Panc1 (cell line): ENCODE measurements at regions not wholly inside any gene's neighbourhood (a gene's known extent, or its start where the extent isn't known, plus 50 kb on each side); places are given as distances from the start of the nearest gene placed in this dataset.

ENCODE experiments used
- ATAC-seq: fragments of 200-7000 bp; cut with Tn5 transposase; 2 replicates; pipeline ENCODE4 v1.9.1; 2020; ENCODE audit warnings: mild to moderate bottlenecking, moderate library complexity
- BruUV-seq: library from RNA; stranded (reverse); fragments of 400-500 nt; replicated peaks from 2 replicates; lab custom pipeline; 2021; lab: Mats Ljungman, UMichigan
- CTCF ChIA-PET: fragments of 300-600 bp; sonication (Branson Sonifier 250); formaldehyde crosslinking; loops from one replicate; lab custom pipeline; 2022; ENCODE audit warnings: antibody characterized with exemption; lab: Charles Lee
- POLR2A ChIA-PET: fragments of 300-600 bp; sonication (Branson Sonifier 250); formaldehyde crosslinking; loops from one replicate; lab custom pipeline; 2022; ENCODE audit warnings: antibody characterized with exemption; lab: Charles Lee
- DNase-seq: peaks from one replicate; pipeline ENCODE4 v3.0.0-alpha.2; 2010; ENCODE audit warnings: low read depth, low spot score
- H3K27ac ChIP-seq: 2 replicates; pipeline ENCODE4 v1.5.1; 2011; ENCODE audit warnings: mild to moderate bottlenecking, low read length, inconsistent platforms
- H3K27me3 ChIP-seq: fragments of 200-500 bp; sonication (Bioruptor generic); 2 replicates; pipeline ENCODE4 v1.6.0; 2014; ENCODE audit warnings: low read length, inconsistent platforms; ENCODE audit not compliant: control insufficient read depth, insufficient read depth
- H3K36me3 ChIP-seq: fragments of 200-500 bp; sonication (Bioruptor generic); 2 replicates; pipeline ENCODE4 v1.5.1; 2014; ENCODE audit warnings: inconsistent platforms, mild to moderate bottlenecking, low read length, moderate library complexity; ENCODE audit not compliant: control insufficient read depth, insufficient read depth
- H3K4me1 ChIP-seq: 2 replicates; pipeline ENCODE4 v1.5.1; 2011; ENCODE audit warnings: inconsistent platforms, mild to moderate bottlenecking, low read length, moderate library complexity; ENCODE audit not compliant: control insufficient read depth, insufficient read depth
- H3K4me3 ChIP-seq, 2 experiments: 2 replicates each; pipeline ENCODE4 v1.5.1; 2011 to 2012; ENCODE audit warnings: low read depth in 2 of 2, low read length in 2 of 2, mild to moderate bottlenecking in 2 of 2, inconsistent platforms in 1 of 2, moderate library complexity in 1 of 2
- H3K9me3 ChIP-seq: fragments of 200-500 bp; sonication (Bioruptor generic); 2 replicates; pipeline ENCODE4 v1.5.1; 2014; ENCODE audit warnings: low read depth, mild to moderate bottlenecking, inconsistent platforms, low read length, moderate library complexity; ENCODE audit not compliant: control insufficient read depth, insufficient read depth
- POLR2AphosphoS5 ChIP-seq: IDR thresholded peaks from 2 replicates; pipeline ENCODE4 v1.6.1; 2012; ENCODE audit warnings: mild to moderate bottlenecking, low read depth, low read length, moderate library complexity
- REST ChIP-seq, 2 experiments: IDR thresholded peaks; 2 replicates each; pipeline ENCODE4 v1.6.1; 2011 to 2012; ENCODE audit warnings: low read depth in 2 of 2, control low read depth in 1 of 2, low read length in 1 of 2, mild to moderate bottlenecking in 1 of 2, moderate library complexity in 1 of 2; ENCODE audit not compliant: insufficient read depth in 1 of 2
- SIN3A ChIP-seq: IDR thresholded peaks from 2 replicates; pipeline ENCODE4 v1.6.1; 2012; ENCODE audit warnings: low read depth, mild to moderate bottlenecking, low read length, moderate library complexity, borderline replicate concordance; ENCODE audit not compliant: insufficient read depth
- TCF7L2 ChIP-seq: IDR thresholded peaks from 2 replicates; pipeline ENCODE4 v1.6.1; 2011; ENCODE audit warnings: mild to moderate bottlenecking, low read depth, low read length, inconsistent platforms
- in situ Hi-C: cut with HindIII; loops from 2 replicates; pipeline ENCODE4 v1.10.0; 2016; ENCODE audit warnings: low sequenced_read_pairs, low pct_unique_long_range_greater_than_20kb
- intact Hi-C: fragments of 100-400 bp; cut with micrococcal nuclease; formaldehyde crosslinking; loops from one replicate; pipeline ENCODE4 v1.10.0; 2022; ENCODE audit not compliant: unreplicated experiment
- TF ChIP-seq, protein P1 (sequence below): fragments of 450-650 bp; IDR thresholded peaks from 2 replicates; pipeline ENCODE4 v1.5.1; 2017; ENCODE audit warnings: mild to moderate bottlenecking

- BruUV-seq: no TSS peak
- H3K36me3 ChIP-seq: no peaks in the 10 kb centered on the region
- in situ Hi-C loops (no loop called here), intact Hi-C loops (no loop called here)
- no peaks in the 10 kb centered on the region for H3K9me3 ChIP-seq
- TF ChIP-seq, protein P1, sequence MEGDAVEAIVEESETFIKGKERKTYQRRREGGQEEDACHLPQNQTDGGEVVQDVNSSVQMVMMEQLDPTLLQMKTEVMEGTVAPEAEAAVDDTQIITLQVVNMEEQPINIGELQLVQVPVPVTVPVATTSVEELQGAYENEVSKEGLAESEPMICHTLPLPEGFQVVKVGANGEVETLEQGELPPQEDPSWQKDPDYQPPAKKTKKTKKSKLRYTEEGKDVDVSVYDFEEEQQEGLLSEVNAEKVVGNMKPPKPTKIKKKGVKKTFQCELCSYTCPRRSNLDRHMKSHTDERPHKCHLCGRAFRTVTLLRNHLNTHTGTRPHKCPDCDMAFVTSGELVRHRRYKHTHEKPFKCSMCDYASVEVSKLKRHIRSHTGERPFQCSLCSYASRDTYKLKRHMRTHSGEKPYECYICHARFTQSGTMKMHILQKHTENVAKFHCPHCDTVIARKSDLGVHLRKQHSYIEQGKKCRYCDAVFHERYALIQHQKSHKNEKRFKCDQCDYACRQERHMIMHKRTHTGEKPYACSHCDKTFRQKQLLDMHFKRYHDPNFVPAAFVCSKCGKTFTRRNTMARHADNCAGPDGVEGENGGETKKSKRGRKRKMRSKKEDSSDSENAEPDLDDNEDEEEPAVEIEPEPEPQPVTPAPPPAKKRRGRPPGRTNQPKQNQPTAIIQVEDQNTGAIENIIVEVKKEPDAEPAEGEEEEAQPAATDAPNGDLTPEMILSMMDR: no peak
- TF ChIP-seq SIN3A: no peak
- TF ChIP-seq TCF7L2: no peak
- no peak for TF ChIP-seq REST (IDR thresholded peaks at IDR 0.05; ENCODE audit: insufficient read depth in 1 of 2, low read depth in 2 of 2, low read length in 1 of 2)
- ATAC-seq (no peak), DNase-seq (no peak)
- no peak overlapping the region for H3K4me3 ChIP-seq
- H3K4me1 ChIP-seq: no peaks in the 10 kb centered on the region
- POLR2A ChIA-PET: no interaction called here
- no peak overlapping the region for H3K27ac ChIP-seq
- H3K27me3 ChIP-seq: no peaks in the 10 kb centered on the region
- CTCF ChIA-PET: no interaction called here
These were observed 279.4 kb upstream of the ELAC2 start for GRCh38 chr17:13297183-13297582.

- ATAC-seq: no peak
These were observed 275.6 kb upstream of the ELAC2 start for GRCh38 chr17:13293421-13293820.

More at GRCh38 chr17:13293421-13293820, 275.6 kb upstream of the ELAC2 start:
- no peaks in the 10 kb centered on the region for H3K27me3 ChIP-seq
- no peak overlapping the region for H3K4me3 ChIP-seq
- H3K9me3 ChIP-seq: no peaks in the 10 kb centered on the region
- TF ChIP-seq TCF7L2 (no peak), SIN3A (no peak), REST (IDR thresholded peaks at IDR 0.05; ENCODE audit: insufficient read depth in 1 of 2, low read depth in 2 of 2, low read length in 1 of 2) (no peak), POLR2AphosphoS5 (no peak)
- TF ChIP-seq, protein P1: no peak
- in situ Hi-C loops: no loop called here
- no peaks in the 10 kb centered on the region for H3K4me1 ChIP-seq
- CTCF ChIA-PET: no interaction called here
- intact Hi-C loops: no loop called here
- H3K27ac ChIP-seq: no peak overlapping the region
- DNase-seq: no peak
- no peaks in the 10 kb centered on the region for H3K36me3 ChIP-seq
- POLR2A ChIA-PET: no interaction called here
- BruUV-seq: no TSS peak
